Prostate gland (tissue), 2 donors: ENCODE measurements at regions not wholly inside any gene's neighbourhood (a gene's known extent, or its start where the extent isn't known, plus 50 kb on each side); places are given as distances from the start of the nearest gene placed in this dataset.

Source experiments
- DNase-seq: peaks from one replicate; pipeline ENCODE4 v3.0.0-alpha.2; 2019; ENCODE audit warnings: low spot score
- H3K27ac ChIP-seq, 2 donors: fragments of 200-600 bp; sonication (generic); 2 replicates each; pipeline ENCODE4 v1.5.1; 2017 to 2019
- H3K27me3 ChIP-seq: fragments of 200-600 bp; sonication (generic); replicated peaks from 2 replicates; pipeline ENCODE4 v1.5.1; 2019; ENCODE audit not compliant: insufficient read depth
- H3K36me3 ChIP-seq, 2 donors: fragments of 200-600 bp; sonication (generic); 1 replicate in 1 of 2; 2 replicates in 1 of 2; pipeline versions ENCODE4 v1.5.1 to v1.8.1; 2017 to 2019
- H3K4me1 ChIP-seq: fragments of 200-600 bp; sonication (generic); replicated peaks from 2 replicates; pipeline ENCODE4 v1.5.1; 2019
- H3K4me3 ChIP-seq, 2 donors: fragments of 200-600 bp; sonication (generic); 2 replicates each; pipeline ENCODE4 v1.5.1; 2017 to 2019
- H3K9me3 ChIP-seq: fragments of 200-600 bp; sonication (generic); 2 replicates; pipeline ENCODE4 v1.5.1; 2017
- CTCF ChIP-seq, 4 experiments: fragments of 200-600 bp in 2 of 4; fragments of 450-650 bp in 2 of 4; sonication (generic) in 2 of 4; IDR thresholded peaks; 1 replicate in 3 of 4; 2 replicates in 1 of 4; pipeline ENCODE4 v1.5.1; 2016 to 2019; ENCODE audit warnings: antibody characterized with exemption in 4 of 4, mild to moderate bottlenecking in 2 of 4, moderate library complexity in 2 of 4
- POLR2A ChIP-seq: fragments of 450-650 bp; IDR thresholded peaks from one replicate; pipeline ENCODE4 v1.6.1; 2016; ENCODE audit warnings: antibody characterized with exemption, mild to moderate bottlenecking
- POLR2AphosphoS5 ChIP-seq: sonication (generic); formaldehyde crosslinking; IDR thresholded peaks from one replicate; pipeline ENCODE4 v1.6.1; 2017; ENCODE audit warnings: antibody characterized with exemption
- WGBS: methylation state at CpG from one replicate; pipeline ENCODE4 v1.1.5; 2018; 5-methylcytosine and 5-hydroxymethylcytosine counted together
- intact Hi-C: fragments of 100-400 bp; cut with DNase I; formaldehyde crosslinking; loops from one replicate; pipeline ENCODE4 v1.14.2; 2022

- Histone ChIP-seq H3K27me3 (no peaks in the 10 kb centered on the region), H3K27ac (no peak overlapping the region), H3K36me3 (no peaks in the 10 kb centered on the region), H3K9me3 (no peaks in the 10 kb centered on the region), H3K4me3 (no peak overlapping the region), H3K4me1 (no peaks in the 10 kb centered on the region)
- no peak for DNase-seq
- intact Hi-C loops: no loop called here
- TF ChIP-seq CTCF (IDR thresholded peaks at IDR 0.05): no peak
- TF ChIP-seq POLR2A: no peak
- no peak for TF ChIP-seq POLR2AphosphoS5
- WGBS: 82% methylated on average over 3 of the region's 3 CpGs
These were observed 85.0 kb downstream of the SOX9 start for GRCh38 chr17:72205822-72206221.

GRCh38 chr17:72206376-72206775 lies 85.6 kb downstream of the SOX9 start:
- Histone ChIP-seq H3K4me3 (no peak overlapping the region), H3K36me3 (no peaks in the 10 kb centered on the region), H3K4me1 (no peaks in the 10 kb centered on the region), H3K27me3 (no peaks in the 10 kb centered on the region), H3K9me3 (no peaks in the 10 kb centered on the region), H3K27ac (no peak overlapping the region)
- no peak for TF ChIP-seq POLR2A
- no peak for TF ChIP-seq POLR2AphosphoS5
- no peak for TF ChIP-seq CTCF (IDR thresholded peaks at IDR 0.05)
- intact Hi-C loops: no loop called here
- 81% methylated on average over 4 of the region's 4 CpGs for WGBS
- DNase-seq: no peak

- no peaks in the 10 kb centered on the region for H3K27me3 ChIP-seq
- intact Hi-C loops: no loop called here
- TF ChIP-seq POLR2AphosphoS5 (no peak), CTCF (IDR thresholded peaks at IDR 0.05) (no peak), POLR2A (no peak)
- no peaks in the 10 kb centered on the region for H3K9me3 ChIP-seq
- no peaks in the 10 kb centered on the region for H3K36me3 ChIP-seq
- H3K4me3 ChIP-seq: no peak overlapping the region
- no peaks in the 10 kb centered on the region for H3K4me1 ChIP-seq
- DNase-seq: no peak
- H3K27ac ChIP-seq: no peak overlapping the region
These were observed 88.0 kb downstream of the SOX9 start for GRCh38 chr17:72208832-72209231.

GRCh38 chr17:72212041-72212440 lies 91.2 kb downstream of the SOX9 start:
- TF ChIP-seq POLR2A (no peak), POLR2AphosphoS5 (no peak), CTCF (IDR thresholded peaks at IDR 0.05) (no peak)
- WGBS: 93% methylated on average over 5 of the region's 5 CpGs
- Histone ChIP-seq H3K4me1 (no peaks in the 10 kb centered on the region), H3K9me3 (no peaks in the 10 kb centered on the region), H3K27me3 (no peaks in the 10 kb centered on the region), H3K4me3 (no peak overlapping the region), H3K27ac (no peak overlapping the region), H3K36me3 (no peaks in the 10 kb centered on the region)
- intact Hi-C loops: no loop called here
- no peak for DNase-seq

GRCh38 chr17:72215490-72215889 lies 94.7 kb downstream of the SOX9 start:
- Histone ChIP-seq H3K4me1 (no peaks in the 10 kb centered on the region), H3K9me3 (no peaks in the 10 kb centered on the region), H3K4me3 (no peak overlapping the region), H3K36me3 (no peaks in the 10 kb centered on the region), H3K27ac (no peak overlapping the region), H3K27me3 (peaks cover 8% of the 10 kb centered on the region)
- no peak for DNase-seq
- intact Hi-C loops: no loop called here
- WGBS: 50% methylated on average over 2 of the region's 2 CpGs
- TF ChIP-seq CTCF (IDR thresholded peaks at IDR 0.05) (no peak), POLR2A (no peak), POLR2AphosphoS5 (no peak)
